Neural progenitor cell (in vitro differentiated cells): ENCODE measurements at regions not wholly inside any gene's neighbourhood (a gene's known extent, or its start where the extent isn't known, plus 50 kb on each side); places are given as distances from the start of the nearest gene placed in this dataset.

ENCODE experiments used
- DNase-seq: peaks from one replicate; pipeline ENCODE4 v3.0.0-alpha.2; 2016; ENCODE audit warnings: low spot score
- H2AFZ ChIP-seq: fragments of 200-600 bp; sonication (generic); replicated peaks from 2 replicates; pipeline ENCODE4 v1.6.1; 2016; ENCODE audit warnings: antibody characterized with exemption
- H3F3A ChIP-seq: fragments of 200-600 bp; sonication (generic); 2 replicates; pipeline ENCODE4 v1.6.1; 2016; ENCODE audit warnings: antibody characterized with exemption, low read depth
- H3K27ac ChIP-seq: fragments of 200-600 bp; sonication (generic); 2 replicates; pipeline ENCODE4 v1.5.1; 2016; ENCODE audit warnings: mild to moderate bottlenecking
- H3K27me3 ChIP-seq: fragments of 200-600 bp; sonication (generic); 2 replicates; pipeline ENCODE4 v1.6.1; 2016; ENCODE audit warnings: mild to moderate bottlenecking, moderate library complexity
- H3K36me3 ChIP-seq: fragments of 200-600 bp; sonication (generic); 2 replicates; pipeline ENCODE4 v1.5.1; 2016
- H3K4me1 ChIP-seq: fragments of 200-600 bp; sonication (generic); 2 replicates; pipeline ENCODE4 v1.6.1; 2016; ENCODE audit warnings: mixed run types
- H3K4me2 ChIP-seq: fragments of 200-600 bp; sonication (generic); 2 replicates; pipeline ENCODE4 v1.6.1; 2016
- H3K4me3 ChIP-seq: fragments of 200-600 bp; sonication (generic); 2 replicates; pipeline ENCODE4 v1.5.1; 2016
- H3K79me2 ChIP-seq: fragments of 200-600 bp; sonication (generic); 2 replicates; pipeline ENCODE4 v1.6.1; 2016; ENCODE audit warnings: low read depth
- H3K9ac ChIP-seq: fragments of 200-600 bp; sonication (generic); 2 replicates; pipeline ENCODE4 v1.6.1; 2016
- H3K9me3 ChIP-seq: fragments of 200-600 bp; sonication (generic); 2 replicates; pipeline ENCODE4 v1.5.1; 2016; ENCODE audit warnings: low read depth
- H4K20me1 ChIP-seq: fragments of 200-600 bp; sonication (generic); 2 replicates; pipeline ENCODE4 v1.6.1; 2016; ENCODE audit warnings: low read depth
- H3K27ac Mint-ChIP-seq: 3 replicates; pipeline ENCODE4 v1.8.0; 2021; ENCODE audit warnings: mixed read lengths
- H3K27me3 Mint-ChIP-seq: 2 replicates; pipeline ENCODE4 v1.8.0; 2022; ENCODE audit warnings: low read depth, mild to moderate bottlenecking, inconsistent platforms, moderate library complexity, mixed read lengths; ENCODE audit not compliant: insufficient read depth
- H3K36me3 Mint-ChIP-seq: 3 replicates; pipeline ENCODE4 v1.8.0; 2021; ENCODE audit warnings: mixed read lengths
- H3K4me1 Mint-ChIP-seq: 3 replicates; pipeline ENCODE4 v1.8.0; 2021; ENCODE audit warnings: mixed read lengths
- H3K4me3 Mint-ChIP-seq: 3 replicates; pipeline ENCODE4 v1.8.0; 2021; ENCODE audit warnings: mild to moderate bottlenecking, moderate library complexity, mixed read lengths
- H3K9me3 Mint-ChIP-seq: 3 replicates; pipeline ENCODE4 v1.8.0; 2020; ENCODE audit warnings: mixed read lengths
- CTCF ChIP-seq: fragments of 200-600 bp; sonication (generic); IDR thresholded peaks from 2 replicates; pipeline ENCODE4 v1.5.1; 2017; ENCODE audit warnings: antibody characterized with exemption, mild to moderate bottlenecking
- EZH2 ChIP-seq: fragments of 200-600 bp; sonication (generic); IDR thresholded peaks from 2 replicates; pipeline ENCODE4 v1.6.1; 2017; ENCODE audit warnings: antibody characterized with exemption, mild to moderate bottlenecking, moderate library complexity
- EZH2phosphoT487 ChIP-seq: fragments of 200-600 bp; sonication (generic); IDR thresholded peaks from 2 replicates; pipeline ENCODE4 v1.6.1; 2017; ENCODE audit warnings: antibody characterized with exemption

DNA sequence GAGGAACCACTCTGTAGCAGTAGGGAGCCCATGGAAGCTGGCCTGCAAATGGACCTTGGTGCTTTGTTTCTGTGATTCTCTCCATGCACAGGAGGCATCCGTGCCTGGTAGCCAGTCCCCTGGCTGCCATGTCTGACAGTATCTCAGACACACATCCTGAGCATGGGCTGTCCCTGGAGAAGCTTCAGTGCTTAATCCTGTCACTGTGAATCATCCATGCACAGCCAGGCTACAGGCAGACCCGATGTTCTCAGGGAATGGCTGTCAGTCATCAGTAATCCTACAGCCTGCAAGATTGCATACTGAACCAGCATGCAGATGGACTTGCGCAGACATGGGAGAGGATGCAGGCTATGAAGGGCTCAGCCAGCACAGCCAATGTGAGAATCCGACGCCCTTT is 606.3 kb upstream of the PLXNA2 start:
- no peaks in the 10 kb centered on the region for H3K4me1 ChIP-seq
- no peaks in the 10 kb centered on the region for H4K20me1 ChIP-seq
- H3K9me3 Mint-ChIP-seq, result no peaks in the 10 kb centered on the region
- H3K9me3 ChIP-seq, result no peaks in the 10 kb centered on the region
- no peaks in the 10 kb centered on the region for H3F3A ChIP-seq
- no peak overlapping the region for H3K27ac ChIP-seq
- no peaks in the 10 kb centered on the region for H3K36me3 ChIP-seq
- no peak overlapping the region for H3K4me2 ChIP-seq
- H2AFZ ChIP-seq, result no peak overlapping the region
- no peak for DNase-seq
- H3K9ac ChIP-seq, result no peak overlapping the region
- H3K4me3 ChIP-seq, result no peak overlapping the region
- no peak overlapping the region for H3K4me3 Mint-ChIP-seq
- no peak overlapping the region for H3K27ac Mint-ChIP-seq
- no peaks in the 10 kb centered on the region for H3K27me3 ChIP-seq
- no peak for TF ChIP-seq EZH2phosphoT487
- TF ChIP-seq EZH2, result no peak
- no peak for TF ChIP-seq CTCF
- no peaks in the 10 kb centered on the region for H3K4me1 Mint-ChIP-seq
- no peaks in the 10 kb centered on the region for H3K36me3 Mint-ChIP-seq
- peaks cover 2% of the 10 kb centered on the region for H3K27me3 Mint-ChIP-seq
- no peaks in the 10 kb centered on the region for H3K79me2 ChIP-seq

- H3F3A ChIP-seq, result no peaks in the 10 kb centered on the region
- Mint-ChIP-seq H3K9me3 (no peaks in the 10 kb centered on the region), H3K27ac (no peak overlapping the region), H3K27me3 (peaks cover 2% of the 10 kb centered on the region), H3K4me1 (no peaks in the 10 kb centered on the region), H3K4me3 (no peak overlapping the region), H3K36me3 (no peaks in the 10 kb centered on the region)
- H2AFZ ChIP-seq, result no peak overlapping the region
- TF ChIP-seq EZH2phosphoT487 (no peak), EZH2 (no peak), CTCF (no peak)
- H3K9ac ChIP-seq, result no peak overlapping the region
- H3K9me3 ChIP-seq, result no peaks in the 10 kb centered on the region
- no peaks in the 10 kb centered on the region for H3K36me3 ChIP-seq
- H3K27ac ChIP-seq, result no peak overlapping the region
- H3K27me3 ChIP-seq, result no peaks in the 10 kb centered on the region
- no peaks in the 10 kb centered on the region for H4K20me1 ChIP-seq
- no peak overlapping the region for H3K4me2 ChIP-seq
- H3K79me2 ChIP-seq, result no peaks in the 10 kb centered on the region
- H3K4me3 ChIP-seq, result no peak overlapping the region
- H3K4me1 ChIP-seq, result no peaks in the 10 kb centered on the region
- DNase-seq, result no peak
Measured at GRCh38 chr1:208851366-208851765, 607.2 kb upstream of the PLXNA2 start.

GRCh38 chr1:208852911-208853310 is 608.7 kb upstream of the PLXNA2 start:
- Histone ChIP-seq H3K4me2 (no peak overlapping the region), H3K9ac (no peak overlapping the region)
- H3K27ac Mint-ChIP-seq, result no peak overlapping the region

More at GRCh38 chr1:208852911-208853310, 608.7 kb upstream of the PLXNA2 start:
- TF ChIP-seq CTCF, result no peak
- TF ChIP-seq EZH2phosphoT487, result no peak
- TF ChIP-seq EZH2, result no peak
- H3F3A ChIP-seq, result no peaks in the 10 kb centered on the region
- no peak overlapping the region for H2AFZ ChIP-seq
- DNase-seq, result no peak
- no peaks in the 10 kb centered on the region for H3K36me3 ChIP-seq
- H3K27ac ChIP-seq, result no peak overlapping the region
- Mint-ChIP-seq H3K4me1 (no peaks in the 10 kb centered on the region), H3K27me3 (peaks cover 2% of the 10 kb centered on the region), H3K4me3 (no peak overlapping the region), H3K36me3 (no peaks in the 10 kb centered on the region), H3K9me3 (no peaks in the 10 kb centered on the region)
- no peaks in the 10 kb centered on the region for H4K20me1 ChIP-seq
- H3K4me1 ChIP-seq, result no peaks in the 10 kb centered on the region
- no peak overlapping the region for H3K4me3 ChIP-seq
- no peaks in the 10 kb centered on the region for H3K79me2 ChIP-seq
- no peaks in the 10 kb centered on the region for H3K9me3 ChIP-seq
- H3K27me3 ChIP-seq, result no peaks in the 10 kb centered on the region
